ENCODE measurements at regions not wholly inside any gene's neighbourhood (a gene's known extent, or its start where the extent isn't known, plus 50 kb on each side); places are given as distances from the start of the nearest gene placed in this dataset.

DNA sequence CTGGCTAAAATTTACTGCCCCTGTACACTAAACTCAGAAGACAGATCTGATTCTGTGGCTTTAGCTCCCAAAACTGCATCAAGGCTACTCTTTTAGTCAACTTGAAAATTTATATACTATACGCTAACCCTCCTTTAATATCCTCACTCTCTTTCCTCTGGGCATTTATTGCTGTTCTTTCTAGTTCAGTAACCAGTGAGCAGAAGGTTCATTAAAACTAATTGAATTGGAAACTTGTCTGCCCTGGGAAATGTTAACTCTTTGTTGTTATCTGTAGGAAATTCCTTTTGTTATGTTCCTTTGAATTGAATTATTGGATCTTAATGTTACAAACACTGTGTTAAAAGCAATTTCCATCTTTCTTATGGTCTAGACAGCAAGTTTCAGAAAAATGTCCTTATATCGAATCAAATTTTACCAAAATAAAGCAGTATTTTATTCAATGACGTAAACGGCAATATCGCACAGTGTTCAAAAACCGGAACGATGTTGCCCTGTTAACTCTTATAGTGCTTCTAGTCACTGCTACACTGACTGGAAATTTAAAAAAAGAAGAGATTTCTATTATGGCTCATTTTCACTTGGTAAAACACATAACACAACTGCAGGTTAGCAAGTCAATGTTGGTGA, 168.3 kb downstream of the NR4A2 start:
- no peak overlapping the region for H3K4me3 ChIP-seq (ENCODE audit: insufficient read depth, low read depth, low read length)
- intact Hi-C loops (cut with micrococcal nuclease): no loop called here
- CTCF ChIA-PET: no interaction called here

More for the DNA sequence above, 168.3 kb downstream of the NR4A2 start:
- BruUV-seq (replicated peaks): no TSS peak
- H3K27ac ChIP-seq (ENCODE audit: insufficient read depth, low read length): no peak overlapping the region
- no peaks in the 10 kb centered on the region for H3K79me1 ChIP-seq (ENCODE audit: low read depth in 1 of 2, low read length in 2 of 2)
- H4K91ac ChIP-seq (ENCODE audit: insufficient read depth, low read depth, low read length): no peak overlapping the region
- no peak overlapping the region for H3K4ac ChIP-seq (ENCODE audit: low read depth, low read length)
- no peak for DNase-seq
- no peaks in the 10 kb centered on the region for H3K36me3 ChIP-seq (ENCODE audit: control insufficient read depth, insufficient read depth, low read length)
- no peaks in the 10 kb centered on the region for H4K20me1 ChIP-seq (ENCODE audit: insufficient read depth, low read length)
- no peaks in the 10 kb centered on the region for H3K27me3 ChIP-seq (ENCODE audit: control insufficient read depth, insufficient read depth, low read length)
- H3K4me2 ChIP-seq (ENCODE audit: low read depth, low read length): no peak overlapping the region
- H2AK9ac ChIP-seq (replicated peaks; ENCODE audit: low read depth, low read length, poor library complexity): no peak overlapping the region
- H3K23ac ChIP-seq (ENCODE audit: low read depth, low read length): no peak overlapping the region
- POLR2A ChIA-PET (ENCODE audit: unreplicated experiment): no interaction called here
- H3K56ac ChIP-seq (ENCODE audit: extremely low read depth, insufficient read depth, low read length): no peak overlapping the region
- ATAC-seq (ENCODE audit: low read depth): no peak
- H2BK15ac ChIP-seq (ENCODE audit: low read depth, low read length): no peak overlapping the region
- dilution Hi-C loops (cut with HindIII; ENCODE audit: low sequenced_read_pairs, unreplicated experiment) (no loop called here), in situ Hi-C loops (cut with MboI; ENCODE audit: low sequenced_read_pairs) (no loop called here)
- H4K8ac ChIP-seq (ENCODE audit: low read depth in 2 of 2, low read length in 2 of 2): no peak overlapping the region
- no peak overlapping the region for H2BK120ac ChIP-seq (ENCODE audit: low read depth, low read length)
- no peak overlapping the region for H3K18ac ChIP-seq (ENCODE audit: low read depth, low read length)
- no peak overlapping the region for H2AFZ ChIP-seq (replicated peaks; ENCODE audit: low read length, poor library complexity)
- no peak overlapping the region for H2BK20ac ChIP-seq (ENCODE audit: low read depth, low read length)
- no peak overlapping the region for H3K9ac ChIP-seq (ENCODE audit: low read depth, low read length)
- TF ChIP-seq POLR2A (IDR thresholded peaks at IDR 0.05; ENCODE audit: low read depth, low read length) (no peak), BHLHE40 (IDR thresholded peaks at IDR 0.05; ENCODE audit: low read depth, low read length) (no peak), MAFK (IDR thresholded peaks at IDR 0.05; ENCODE audit: low read depth, low read length) (no peak), SMC3 (IDR thresholded peaks at IDR 0.05; ENCODE audit: low read depth, low read length) (no peak), USF2 (IDR thresholded peaks at IDR 0.05; ENCODE audit: low read depth, low read length) (no peak), RFX5 (IDR thresholded peaks at IDR 0.05; ENCODE audit: low read depth, low read length) (no peak), RAD21 (IDR thresholded peaks at IDR 0.05; ENCODE audit: low read length) (no peak), MAZ (IDR thresholded peaks at IDR 0.05; ENCODE audit: borderline replicate concordance, low read depth, low read length) (no peak), CHD1 (IDR thresholded peaks at IDR 0.05; ENCODE audit: low read depth, low read length) (no peak)
- TF ChIP-seq, protein P1, sequence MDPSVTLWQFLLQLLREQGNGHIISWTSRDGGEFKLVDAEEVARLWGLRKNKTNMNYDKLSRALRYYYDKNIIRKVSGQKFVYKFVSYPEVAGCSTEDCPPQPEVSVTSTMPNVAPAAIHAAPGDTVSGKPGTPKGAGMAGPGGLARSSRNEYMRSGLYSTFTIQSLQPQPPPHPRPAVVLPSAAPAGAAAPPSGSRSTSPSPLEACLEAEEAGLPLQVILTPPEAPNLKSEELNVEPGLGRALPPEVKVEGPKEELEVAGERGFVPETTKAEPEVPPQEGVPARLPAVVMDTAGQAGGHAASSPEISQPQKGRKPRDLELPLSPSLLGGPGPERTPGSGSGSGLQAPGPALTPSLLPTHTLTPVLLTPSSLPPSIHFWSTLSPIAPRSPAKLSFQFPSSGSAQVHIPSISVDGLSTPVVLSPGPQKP (IDR thresholded peaks at IDR 0.05; ENCODE audit: borderline replicate concordance, low read depth, low read length): no peak
- no peak overlapping the region for H2BK5ac ChIP-seq (ENCODE audit: low read depth, low read length, poor library complexity, severe bottlenecking)
- no CpG with 5 or more reads among the region's 7 CpGs for WGBS, 2 experiments (ENCODE audit: extremely low coverage in 2 of 2, insufficient read length in 1 of 2)
- no peaks in the 10 kb centered on the region for H3K4me1 ChIP-seq (ENCODE audit: control insufficient read depth, insufficient read depth, low read length)
- no peak overlapping the region for H3K14ac ChIP-seq (replicated peaks; ENCODE audit: low read depth, low read length)
- H4K5ac ChIP-seq (ENCODE audit: low read depth, low read length): no peak overlapping the region
- no peak overlapping the region for H2AK5ac ChIP-seq (ENCODE audit: low read depth, low read length)
- H3K9me1 ChIP-seq (ENCODE audit: insufficient read depth, low read length): no peaks in the 10 kb centered on the region
- H3K9me3 ChIP-seq (ENCODE audit: control insufficient read depth, insufficient read depth, low read length): 0 out of 2 replicates have a peak, but pooled peaks cover 2% of the 10 kb centered on the region

Data from IMR-90 (cell line).